ENCODE measurements at regions not wholly inside any gene's neighbourhood (a gene's known extent, or its start where the extent isn't known, plus 50 kb on each side); places are given as distances from the start of the nearest gene placed in this dataset.

DNA sequence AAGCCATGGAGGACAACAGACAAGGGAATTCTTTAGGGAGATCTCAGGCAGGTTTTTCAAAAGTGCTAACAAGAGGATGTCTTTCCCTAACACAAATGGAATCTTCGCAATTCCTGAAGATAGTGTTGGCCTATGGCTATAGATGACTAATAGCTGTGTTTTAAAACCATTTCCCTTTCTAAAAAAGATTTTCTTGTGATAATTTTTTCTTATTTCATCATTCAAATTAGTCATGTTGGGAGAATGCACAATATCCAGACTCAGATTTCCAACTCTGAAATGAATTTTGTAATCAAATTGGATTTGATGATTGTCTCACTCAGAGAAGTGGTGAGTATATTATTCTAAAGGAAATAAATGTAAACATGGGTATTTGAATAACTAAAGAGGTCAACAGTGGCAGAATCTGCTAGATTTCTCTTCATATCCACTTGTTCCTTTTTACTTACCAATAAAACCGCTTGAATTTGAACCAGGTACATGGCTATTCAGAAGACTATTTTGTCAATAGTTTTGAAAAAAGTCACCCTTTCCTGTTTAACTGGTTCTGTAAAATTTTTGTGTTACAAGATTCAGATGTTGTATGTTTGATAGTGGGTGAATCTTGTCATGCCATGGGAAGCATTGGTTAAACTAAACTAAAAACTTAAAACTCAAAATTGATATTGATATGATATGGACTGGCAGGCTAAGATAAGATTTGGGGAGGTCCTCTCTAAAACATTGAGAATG, 1223.7 kb upstream of the EYS start (continued):
- TF ChIP-seq, protein P1, sequence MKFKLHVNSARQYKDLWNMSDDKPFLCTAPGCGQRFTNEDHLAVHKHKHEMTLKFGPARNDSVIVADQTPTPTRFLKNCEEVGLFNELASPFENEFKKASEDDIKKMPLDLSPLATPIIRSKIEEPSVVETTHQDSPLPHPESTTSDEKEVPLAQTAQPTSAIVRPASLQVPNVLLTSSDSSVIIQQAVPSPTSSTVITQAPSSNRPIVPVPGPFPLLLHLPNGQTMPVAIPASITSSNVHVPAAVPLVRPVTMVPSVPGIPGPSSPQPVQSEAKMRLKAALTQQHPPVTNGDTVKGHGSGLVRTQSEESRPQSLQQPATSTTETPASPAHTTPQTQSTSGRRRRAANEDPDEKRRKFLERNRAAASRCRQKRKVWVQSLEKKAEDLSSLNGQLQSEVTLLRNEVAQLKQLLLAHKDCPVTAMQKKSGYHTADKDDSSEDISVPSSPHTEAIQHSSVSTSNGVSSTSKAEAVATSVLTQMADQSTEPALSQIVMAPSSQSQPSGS (IDR thresholded peaks at IDR 0.05; ENCODE audit: low read length): no peak
- no peak for TF ChIP-seq POLR2A (IDR thresholded peaks at IDR 0.05; ENCODE audit: control extremely low read depth in 1 of 2, low read depth in 2 of 2, low read length in 2 of 2)
- TF ChIP-seq BRCA1 (IDR thresholded peaks at IDR 0.05; ENCODE audit: low read depth, low read length): no peak
- no peak for TF ChIP-seq KDM4A (IDR thresholded peaks at IDR 0.05; ENCODE audit: low read depth, low read length, severe bottlenecking)

Data from H1 (cell line).